ENCODE measurements at regions not wholly inside any gene's neighbourhood (a gene's known extent, or its start where the extent isn't known, plus 50 kb on each side); places are given as distances from the start of the nearest gene placed in this dataset.

- FAIRE-seq: no peak
- TF ChIP-seq CTCF (IDR thresholded peaks at IDR 0.05; ENCODE audit: insufficient read depth, low read length, severe bottlenecking): no peak
These were observed 307.2 kb downstream of the CDH2 start for GRCh38 chr18:27869735-27870134.

GRCh38 chr18:27865431-27865830 is 311.5 kb downstream of the CDH2 start:
- H3K27me3 ChIP-seq (ENCODE audit: control insufficient read depth, insufficient read depth, low read length): no peaks in the 10 kb centered on the region
- no peak overlapping the region for H3K4me3 ChIP-seq (ENCODE audit: low read depth, low read length)
- no peak for DNase-seq (ENCODE audit: low read depth)
- no peaks in the 10 kb centered on the region for H3K36me3 ChIP-seq (ENCODE audit: control insufficient read depth, insufficient read depth, low read length)
- TF ChIP-seq CTCF (IDR thresholded peaks at IDR 0.05; ENCODE audit: insufficient read depth, low read length, severe bottlenecking): no peak
- FAIRE-seq: no peak

More at GRCh38 chr18:27869735-27870134, 307.2 kb downstream of the CDH2 start:
- Histone ChIP-seq H3K27me3 (ENCODE audit: control insufficient read depth, insufficient read depth, low read length) (peaks cover 2% of the 10 kb centered on the region), H3K4me3 (ENCODE audit: low read depth, low read length) (no peak overlapping the region), H3K36me3 (ENCODE audit: control insufficient read depth, insufficient read depth, low read length) (no peaks in the 10 kb centered on the region)
- no peak for DNase-seq (ENCODE audit: low read depth)

GRCh38 chr18:27863780-27864430 is 313.0 kb downstream of the CDH2 start:
- FAIRE-seq (no peak), DNase-seq (ENCODE audit: low read depth) (no peak)
- no peak for TF ChIP-seq CTCF (IDR thresholded peaks at IDR 0.05; ENCODE audit: insufficient read depth, low read length, severe bottlenecking)
- H3K4me3 ChIP-seq (ENCODE audit: low read depth, low read length): no peak overlapping the region
- no peaks in the 10 kb centered on the region for H3K27me3 ChIP-seq (ENCODE audit: control insufficient read depth, insufficient read depth, low read length)
- no peaks in the 10 kb centered on the region for H3K36me3 ChIP-seq (ENCODE audit: control insufficient read depth, insufficient read depth, low read length)

DNA sequence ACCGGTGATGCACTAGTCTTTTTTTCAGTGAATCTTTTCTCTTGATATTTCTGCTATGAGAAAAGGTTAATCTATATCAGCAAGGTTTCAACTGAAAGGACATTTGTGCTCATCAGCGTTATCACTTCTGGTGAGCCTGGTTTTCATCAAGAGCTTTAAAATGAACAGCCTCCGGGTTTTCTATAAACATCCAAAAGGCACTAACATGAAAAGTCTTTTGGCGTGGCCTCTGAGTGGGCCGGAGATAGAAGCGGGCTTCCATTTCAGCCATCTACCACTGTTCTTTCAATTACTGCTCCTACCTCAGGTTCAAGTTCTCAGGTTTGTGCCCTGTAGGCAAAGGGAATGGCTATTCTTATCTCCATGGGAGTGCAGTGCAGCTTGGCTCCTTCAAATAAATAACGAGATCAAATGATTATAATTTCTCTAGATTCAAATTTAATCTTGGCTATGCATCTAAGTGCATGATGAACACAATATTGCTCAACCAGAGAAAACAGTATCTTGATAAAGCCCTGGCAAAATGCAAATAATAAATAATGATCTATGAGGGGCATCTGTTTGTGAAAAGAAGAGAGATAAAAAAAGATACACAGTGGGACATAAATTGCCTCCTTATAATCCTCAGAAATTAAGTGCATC is 314.8 kb downstream of the CDH2 start:
- Histone ChIP-seq H3K27me3 (ENCODE audit: control insufficient read depth, insufficient read depth, low read length) (no peaks in the 10 kb centered on the region), H3K4me3 (ENCODE audit: low read depth, low read length) (no peak overlapping the region), H3K36me3 (ENCODE audit: control insufficient read depth, insufficient read depth, low read length) (no peaks in the 10 kb centered on the region)
- no peak for FAIRE-seq
- DNase-seq (ENCODE audit: low read depth): no peak
- TF ChIP-seq CTCF (IDR thresholded peaks at IDR 0.05; ENCODE audit: insufficient read depth, low read length, severe bottlenecking): no peak

- H3K27me3 ChIP-seq (ENCODE audit: control insufficient read depth, insufficient read depth, low read length): no peaks in the 10 kb centered on the region
- DNase-seq (ENCODE audit: low read depth) (no peak), FAIRE-seq (no peak)
- no peaks in the 10 kb centered on the region for H3K36me3 ChIP-seq (ENCODE audit: control insufficient read depth, insufficient read depth, low read length)
- H3K4me3 ChIP-seq (ENCODE audit: low read depth, low read length): no peak overlapping the region
- TF ChIP-seq CTCF (IDR thresholded peaks at IDR 0.05; ENCODE audit: insufficient read depth, low read length, severe bottlenecking): no peak
These were observed 315.4 kb downstream of the CDH2 start for GRCh38 chr18:27861539-27861938.

Data from bronchial epithelial cell (primary cell).